GM03348 (cell line): ENCODE measurements at regions not wholly inside any gene's neighbourhood (a gene's known extent, or its start where the extent isn't known, plus 50 kb on each side); places are given as distances from the start of the nearest gene placed in this dataset.

Experiments
- DNase-seq: peaks from one replicate; pipeline ENCODE4 v3.0.0; 2012; ENCODE audit warnings: low spot score

DNA sequence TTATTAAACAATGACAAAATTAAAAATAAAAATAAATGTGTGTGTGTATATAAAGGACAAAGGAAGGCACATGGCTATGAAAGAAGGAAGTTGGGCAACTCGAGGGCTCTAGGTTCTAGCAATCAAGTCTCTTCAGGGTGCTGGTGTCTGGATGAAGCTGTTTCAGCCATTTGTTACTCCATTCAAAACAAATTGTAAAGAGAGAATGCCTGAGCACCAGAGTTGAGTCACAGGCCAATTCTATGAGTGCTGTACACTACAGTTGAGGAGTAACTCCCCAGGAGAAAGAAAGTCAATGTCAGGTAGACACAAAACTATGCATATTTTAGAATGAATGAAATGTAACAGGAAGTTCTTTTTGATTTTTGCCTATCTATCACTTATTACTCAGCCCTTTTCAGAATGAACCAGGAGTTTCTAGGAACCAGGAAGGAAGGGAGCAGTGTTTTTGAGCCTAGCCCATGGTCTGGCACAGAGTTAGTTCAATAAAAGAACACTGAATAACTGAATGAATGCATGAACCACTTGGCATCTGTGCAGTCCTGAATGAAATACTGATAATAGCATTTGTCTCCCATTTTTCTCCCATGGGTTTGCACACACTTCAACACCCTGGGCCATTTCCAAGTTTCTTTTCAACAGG lies 151.7 kb upstream of the CPEB2 start:
- DNase-seq: no peak

DNA sequence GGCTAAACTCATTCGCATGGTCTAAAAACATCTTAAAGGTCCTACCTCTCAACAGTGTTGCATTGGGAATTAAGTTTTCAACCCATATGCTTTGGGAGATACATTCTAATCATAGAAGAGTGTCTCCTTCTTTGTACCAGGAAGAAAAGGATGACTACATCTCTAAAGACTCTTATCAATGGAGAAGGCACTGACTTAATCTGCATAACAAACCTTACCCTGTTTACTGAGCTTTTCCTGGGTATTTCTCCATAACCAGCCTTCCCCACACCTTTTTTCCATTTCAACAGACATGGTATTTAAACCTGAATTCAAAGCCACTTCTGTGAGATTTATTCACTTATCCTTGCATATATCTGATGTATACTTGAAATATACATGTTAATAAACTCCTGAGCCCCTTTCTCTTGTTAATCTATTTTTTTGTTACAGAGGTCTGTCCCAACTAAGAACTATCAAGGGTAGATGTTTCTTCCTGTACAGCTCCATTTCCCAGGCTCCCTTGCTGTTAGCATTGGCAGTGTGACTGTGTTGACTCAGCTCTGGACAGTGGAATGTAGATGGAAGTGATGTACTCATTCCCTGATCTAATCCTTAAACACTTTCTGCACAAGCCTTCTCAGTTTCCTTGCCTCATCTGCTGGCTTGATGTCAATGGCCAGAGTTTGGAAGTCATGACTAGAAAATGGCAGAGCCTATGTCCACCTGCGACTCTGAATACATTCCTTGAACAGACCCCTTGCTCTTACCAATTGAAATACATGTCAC lies 148.9 kb upstream of the CPEB2 start:
- DNase-seq: peak; percentile 74

GRCh38 chr4:14855719-14856061 lies 146.6 kb upstream of the CPEB2 start:
- DNase-seq: no peak

DNA sequence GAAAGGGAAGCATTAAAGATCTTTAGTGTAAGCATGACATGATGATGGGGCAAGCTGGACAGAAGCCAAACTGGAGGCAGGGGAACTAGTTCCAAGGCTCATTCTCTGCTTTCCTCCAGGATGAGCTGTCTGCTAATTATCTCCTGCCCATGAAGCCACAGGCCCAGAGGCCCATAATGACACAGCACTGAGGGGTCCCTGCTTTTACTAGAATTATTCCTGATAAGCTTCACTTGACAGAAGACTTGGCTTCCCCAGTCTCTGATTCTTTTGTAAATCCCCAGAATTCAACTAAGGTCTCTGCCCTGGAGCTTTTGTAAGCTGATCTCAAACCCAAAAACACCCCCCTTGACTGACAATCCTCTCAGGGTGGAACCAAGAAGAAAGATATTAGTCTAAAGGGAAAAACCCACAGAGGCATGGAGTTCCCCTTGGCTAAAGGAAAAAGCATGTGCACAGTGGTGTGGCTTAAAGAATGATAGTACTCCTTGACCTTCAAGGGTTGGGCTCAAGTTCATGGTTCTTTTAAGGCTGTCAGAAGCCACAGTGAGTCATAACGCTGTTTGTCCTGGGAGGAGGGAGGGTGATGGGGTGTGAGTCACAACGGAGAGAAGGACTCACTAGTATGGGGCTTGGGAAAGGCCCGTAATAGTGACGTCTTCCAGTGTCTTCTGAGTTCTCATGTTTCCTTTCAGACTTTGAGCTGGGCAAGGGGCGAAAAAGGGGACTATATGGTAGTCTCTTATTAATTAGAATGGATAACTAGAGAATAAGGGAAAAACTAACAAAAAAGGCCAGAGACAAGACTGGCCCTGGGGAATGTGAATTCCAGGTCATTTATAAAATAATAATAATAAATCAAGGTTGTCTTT lies 146.0 kb upstream of the CPEB2 start:
- peak; percentile 83 for DNase-seq

DNA sequence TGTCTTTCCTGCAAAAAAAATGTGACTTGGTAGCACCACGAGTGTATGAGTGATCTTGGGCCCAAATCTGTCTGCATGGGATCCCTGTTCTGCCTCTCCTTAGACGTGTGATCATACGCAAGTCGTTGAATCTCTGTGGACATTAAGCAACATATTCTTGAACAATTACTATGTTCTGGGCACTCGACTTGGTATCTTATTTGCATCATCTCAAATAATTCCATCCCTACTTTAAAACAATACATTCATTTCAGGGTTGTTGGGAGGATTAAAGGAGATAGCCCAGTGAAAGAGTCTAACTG lies 145.4 kb upstream of the CPEB2 start:
- DNase-seq: no peak

DNA sequence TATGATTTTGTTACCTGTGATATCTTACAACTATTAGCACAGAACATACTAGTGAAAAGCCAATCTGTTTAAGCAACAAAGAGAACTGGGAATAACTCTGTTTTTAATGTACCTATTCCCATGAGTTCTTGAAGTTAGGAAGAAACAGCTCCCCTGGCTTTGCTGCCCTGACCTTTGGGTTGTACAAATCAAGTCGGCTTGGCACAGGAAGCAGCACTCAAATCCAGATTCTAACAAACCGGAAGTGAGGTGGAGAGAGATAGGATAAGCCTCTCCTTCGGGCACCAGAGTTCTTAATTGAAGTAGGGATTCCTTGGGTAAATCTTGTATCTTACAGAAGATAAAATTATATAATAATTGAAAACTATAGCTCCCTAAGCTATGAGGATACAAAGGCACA lies 144.8 kb upstream of the CPEB2 start:
- DNase-seq: no peak

- DNase-seq: no peak
Observed at GRCh38 chr4:14857981-14858380, 144.3 kb upstream of the CPEB2 start.

GRCh38 chr4:14862891-14863290 lies 139.4 kb upstream of the CPEB2 start:
- peak; percentile 39 for DNase-seq

GRCh38 chr4:14863418-14864364 lies 138.6 kb upstream of the CPEB2 start:
- DNase-seq: no peak

GRCh38 chr4:14864365-14865030 lies 137.8 kb upstream of the CPEB2 start:
- DNase-seq: no peak

GRCh38 chr4:14865031-14865366 lies 137.3 kb upstream of the CPEB2 start:
- no peak for DNase-seq

DNA sequence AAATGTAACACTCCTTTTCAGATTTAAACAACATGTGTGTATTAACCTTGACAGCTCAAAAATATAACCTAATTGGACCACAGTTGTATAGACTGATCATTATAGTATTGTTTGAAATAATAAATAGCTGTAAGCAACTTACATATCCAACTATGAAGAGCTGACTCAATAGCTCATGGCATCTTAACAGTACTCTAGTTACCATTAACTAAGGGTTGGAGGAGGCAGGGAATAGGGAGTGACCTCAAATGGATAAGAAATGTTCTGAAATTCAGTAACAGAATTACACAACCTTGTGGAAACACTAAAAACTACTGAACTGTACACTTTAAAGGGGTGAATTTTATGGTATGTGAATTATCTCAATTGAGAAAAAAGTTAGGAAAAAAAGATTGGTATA lies 136.5 kb upstream of the CPEB2 start:
- DNase-seq: no peak

DNA sequence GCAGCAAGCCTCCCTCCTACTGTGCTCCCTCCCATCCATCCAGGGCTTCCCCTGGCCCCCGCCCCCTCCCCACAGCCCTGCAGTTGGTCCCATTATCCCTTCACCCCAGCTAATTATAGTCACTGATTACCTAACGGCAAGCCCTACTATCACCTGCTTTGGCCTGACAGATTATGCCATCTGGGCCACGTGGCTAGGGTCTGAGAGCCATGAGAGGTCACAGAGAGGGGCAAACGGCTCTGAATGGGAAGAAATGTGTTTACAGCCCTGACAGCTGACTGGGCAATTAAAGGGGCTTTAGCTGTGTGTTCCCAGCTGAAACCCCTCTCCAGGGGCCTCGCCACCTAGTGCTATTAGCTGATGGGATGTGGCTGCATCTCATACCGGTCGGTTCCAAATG lies 134.4 kb upstream of the CPEB2 start:
- DNase-seq: no peak

DNA sequence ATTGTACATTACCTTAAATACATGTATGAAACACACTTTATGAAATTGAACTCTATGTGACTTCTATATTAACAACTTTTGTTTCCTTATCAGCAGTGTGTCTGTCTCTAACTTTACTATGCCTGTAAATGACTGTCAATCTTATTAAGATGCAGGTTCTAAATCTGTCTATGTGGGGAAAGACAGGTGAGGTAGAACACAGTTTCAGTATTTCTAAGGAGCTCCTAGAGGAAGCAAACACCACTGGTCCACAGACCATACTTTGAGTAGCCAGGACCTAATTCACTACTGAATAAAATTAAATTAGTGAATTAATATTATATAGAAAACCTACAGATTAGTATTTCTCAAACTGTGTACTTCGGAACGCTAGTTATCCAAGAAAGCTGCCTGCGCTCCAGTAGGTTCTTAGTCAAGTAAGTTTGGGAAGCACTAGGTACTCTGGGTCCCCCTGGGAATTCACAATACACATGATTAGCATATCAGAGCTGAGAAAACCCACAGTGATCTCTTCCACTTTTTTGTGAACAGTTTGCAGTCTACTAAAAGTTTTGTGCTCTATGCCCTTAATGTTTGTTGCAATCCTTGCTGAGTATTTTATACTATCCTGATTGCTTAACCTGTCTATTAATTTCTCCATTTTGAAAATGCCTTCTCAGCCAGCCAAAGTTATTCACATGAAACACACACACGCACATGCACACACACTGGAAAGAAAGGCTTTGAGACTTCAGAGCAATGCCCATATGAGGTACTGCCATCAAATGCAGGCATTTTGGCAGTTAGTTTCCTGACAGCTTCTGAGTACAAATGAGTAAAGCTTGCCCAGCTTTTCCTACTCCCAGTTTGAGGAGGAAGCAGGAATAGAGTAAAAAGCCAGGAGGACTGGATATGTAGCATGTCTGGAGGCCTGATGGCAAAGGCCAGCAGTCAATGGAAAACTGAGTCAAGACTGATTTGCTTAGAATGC lies 133.6 kb upstream of the CPEB2 start:
- no peak for DNase-seq

DNA sequence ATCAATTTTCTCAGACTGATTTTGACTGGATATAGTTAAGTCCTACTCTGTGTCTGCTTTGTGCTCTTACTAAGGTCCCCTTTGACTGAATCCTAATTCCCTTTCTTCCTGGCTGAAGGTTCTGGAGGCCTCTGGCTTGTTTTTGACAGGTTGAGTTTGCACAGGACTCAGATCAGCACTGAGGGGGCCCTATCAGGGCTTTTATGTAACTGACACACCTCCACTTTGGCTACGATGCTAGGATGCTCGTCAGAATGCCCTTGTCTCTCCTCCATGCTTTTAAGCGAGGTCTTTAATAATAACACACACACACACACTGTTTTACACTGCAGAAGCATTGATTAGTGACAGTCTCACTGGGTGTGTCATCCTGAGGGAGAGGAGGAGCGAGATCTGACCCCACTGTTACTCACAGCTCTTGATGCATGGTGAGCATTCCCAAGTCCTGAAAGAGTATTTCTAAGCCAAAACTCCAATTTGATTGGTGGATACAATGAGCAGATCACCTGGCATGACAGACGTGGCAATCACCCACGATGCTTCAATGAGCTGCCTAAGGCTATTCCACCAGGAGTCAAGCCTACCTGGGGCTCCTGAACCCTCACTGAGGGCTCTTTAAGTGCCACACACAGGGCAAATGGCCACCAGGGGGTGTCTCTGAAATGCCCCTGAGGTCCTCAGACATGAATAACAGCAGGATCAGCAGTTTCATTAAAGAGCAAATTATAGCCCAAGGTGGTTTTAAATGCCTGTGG lies 130.4 kb upstream of the CPEB2 start:
- DNase-seq: no peak

DNA sequence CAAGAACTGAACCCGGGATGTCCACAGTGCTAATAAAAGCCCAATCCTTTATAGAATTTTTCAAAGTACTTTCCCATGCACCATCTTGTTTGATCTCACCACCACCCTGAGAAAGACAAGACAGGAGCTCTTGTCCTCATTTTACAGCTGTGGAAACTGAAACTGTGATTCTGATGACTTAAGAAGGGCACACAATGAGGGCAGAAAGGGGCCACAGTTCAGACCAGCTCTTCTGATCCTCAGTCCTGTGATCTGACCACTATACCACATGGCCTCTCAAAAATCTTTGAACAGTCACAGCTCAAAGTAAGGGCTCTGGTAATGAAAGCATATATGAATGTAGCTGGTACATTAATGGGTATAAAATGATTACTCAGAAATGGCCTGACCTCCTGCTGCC lies 127.3 kb upstream of the CPEB2 start:
- no peak for DNase-seq

GRCh38 chr4:14877246-14878225 lies 124.7 kb upstream of the CPEB2 start:
- DNase-seq: no peak

DNA sequence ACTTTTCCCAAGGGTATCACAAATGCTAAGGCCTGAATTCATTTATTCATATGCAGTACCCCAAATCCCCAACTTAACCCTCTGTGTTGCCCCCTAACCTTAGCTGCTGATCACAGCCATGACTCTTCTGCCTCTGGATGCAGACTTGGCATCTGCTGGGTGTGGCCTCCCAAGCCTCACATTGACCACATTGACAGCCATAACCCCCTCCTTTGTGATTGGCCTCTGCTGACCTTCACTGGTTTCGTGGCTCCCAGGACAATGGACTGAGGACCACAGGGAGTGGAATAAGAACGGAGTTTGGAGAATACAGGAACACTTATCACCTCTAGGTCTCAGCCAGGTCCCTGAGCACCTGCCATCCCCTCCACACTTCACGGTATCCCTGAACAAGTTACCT lies 123.6 kb upstream of the CPEB2 start:
- DNase-seq: no peak

DNA sequence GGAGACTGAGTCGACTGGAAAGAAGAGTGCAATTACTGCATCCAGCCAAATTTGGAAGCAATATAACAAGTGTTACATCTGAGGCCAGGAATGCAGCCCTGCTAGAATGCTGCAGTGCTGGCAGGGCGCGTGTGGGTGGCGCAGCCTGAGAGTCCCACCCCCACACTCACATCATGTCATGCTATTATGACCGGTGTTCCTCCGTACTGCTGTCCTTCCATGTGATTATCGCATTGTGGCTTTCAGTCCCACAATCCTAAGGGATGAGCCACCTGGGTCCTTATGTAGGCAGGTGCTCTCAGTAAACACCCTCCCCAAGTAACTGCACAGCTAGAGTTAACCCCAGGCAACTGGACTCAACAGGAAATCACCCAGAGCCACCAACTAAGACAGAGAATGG lies 122.6 kb upstream of the CPEB2 start:
- DNase-seq: no peak
